Ishikawa (cell line): ENCODE measurements at regions not wholly inside any gene's neighbourhood (a gene's known extent, or its start where the extent isn't known, plus 50 kb on each side); places are given as distances from the start of the nearest gene placed in this dataset.

Source experiments
- CEBPB ChIP-seq: IDR thresholded peaks from 2 replicates; pipeline ENCODE4 v1.6.1; 2012
- CREB1 ChIP-seq: IDR thresholded peaks from 2 replicates; pipeline ENCODE4 v1.6.1; 2012; ENCODE audit warnings: low read depth
- EGR1 ChIP-seq: IDR thresholded peaks from 2 replicates; pipeline ENCODE4 v1.6.1; 2012
- EP300 ChIP-seq: IDR thresholded peaks from 2 replicates; pipeline ENCODE4 v1.6.1; 2012; ENCODE audit warnings: borderline replicate concordance
- FOXM1 ChIP-seq: IDR thresholded peaks from 2 replicates; pipeline ENCODE4 v1.6.1; 2012; ENCODE audit warnings: low read depth, borderline replicate concordance
- MAX ChIP-seq: IDR thresholded peaks from 2 replicates; pipeline ENCODE4 v1.6.1; 2012
- RAD21 ChIP-seq: IDR thresholded peaks from 2 replicates; pipeline ENCODE4 v1.6.1; 2012; ENCODE audit warnings: low read depth
- TAF1 ChIP-seq: IDR thresholded peaks from 2 replicates; pipeline ENCODE4 v1.6.1; 2012; ENCODE audit warnings: low read depth, mild to moderate bottlenecking
- TCF12 ChIP-seq: IDR thresholded peaks from 2 replicates; pipeline ENCODE4 v1.6.1; 2012; ENCODE audit warnings: low read depth
- TEAD4 ChIP-seq: IDR thresholded peaks from 2 replicates; pipeline ENCODE4 v1.6.1; 2012
- YY1 ChIP-seq: IDR thresholded peaks from 2 replicates; pipeline ENCODE4 v1.6.1; 2012; ENCODE audit warnings: low read depth
- ZBTB7A ChIP-seq: IDR thresholded peaks from 2 replicates; pipeline ENCODE4 v1.6.1; 2012; ENCODE audit warnings: low read depth
- TF ChIP-seq, protein P1 (sequence below): IDR thresholded peaks from 2 replicates; pipeline ENCODE4 v1.6.1; 2012; ENCODE audit warnings: low read depth, mild to moderate bottlenecking

DNA sequence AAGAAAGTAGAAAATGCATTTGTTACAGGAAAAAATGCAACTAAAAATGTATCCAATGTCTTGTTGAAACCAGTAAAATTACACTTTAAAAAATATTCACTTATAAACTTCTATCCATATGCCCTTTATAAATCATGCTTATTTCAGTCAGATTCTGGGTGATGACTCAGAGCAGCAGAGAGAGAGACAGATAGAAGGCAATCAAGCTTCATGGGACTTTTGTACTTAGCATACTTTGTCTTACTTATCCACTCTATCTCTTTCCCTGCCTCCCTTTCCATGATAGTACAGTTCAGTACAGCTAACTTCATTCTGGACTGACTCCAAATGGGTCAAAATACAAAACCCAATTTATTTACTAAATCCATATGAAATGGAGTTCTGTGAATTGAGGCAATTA is 1438.2 kb downstream of the ZPLD1 start:
- TF ChIP-seq TEAD4 (no peak), CEBPB (no peak), RAD21 (no peak), EP300 (no peak), MAX (no peak), TAF1 (no peak), YY1 (no peak), CREB1 (no peak), EGR1 (no peak), FOXM1 (no peak), TCF12 (no peak), ZBTB7A (no peak)
- TF ChIP-seq, protein P1, sequence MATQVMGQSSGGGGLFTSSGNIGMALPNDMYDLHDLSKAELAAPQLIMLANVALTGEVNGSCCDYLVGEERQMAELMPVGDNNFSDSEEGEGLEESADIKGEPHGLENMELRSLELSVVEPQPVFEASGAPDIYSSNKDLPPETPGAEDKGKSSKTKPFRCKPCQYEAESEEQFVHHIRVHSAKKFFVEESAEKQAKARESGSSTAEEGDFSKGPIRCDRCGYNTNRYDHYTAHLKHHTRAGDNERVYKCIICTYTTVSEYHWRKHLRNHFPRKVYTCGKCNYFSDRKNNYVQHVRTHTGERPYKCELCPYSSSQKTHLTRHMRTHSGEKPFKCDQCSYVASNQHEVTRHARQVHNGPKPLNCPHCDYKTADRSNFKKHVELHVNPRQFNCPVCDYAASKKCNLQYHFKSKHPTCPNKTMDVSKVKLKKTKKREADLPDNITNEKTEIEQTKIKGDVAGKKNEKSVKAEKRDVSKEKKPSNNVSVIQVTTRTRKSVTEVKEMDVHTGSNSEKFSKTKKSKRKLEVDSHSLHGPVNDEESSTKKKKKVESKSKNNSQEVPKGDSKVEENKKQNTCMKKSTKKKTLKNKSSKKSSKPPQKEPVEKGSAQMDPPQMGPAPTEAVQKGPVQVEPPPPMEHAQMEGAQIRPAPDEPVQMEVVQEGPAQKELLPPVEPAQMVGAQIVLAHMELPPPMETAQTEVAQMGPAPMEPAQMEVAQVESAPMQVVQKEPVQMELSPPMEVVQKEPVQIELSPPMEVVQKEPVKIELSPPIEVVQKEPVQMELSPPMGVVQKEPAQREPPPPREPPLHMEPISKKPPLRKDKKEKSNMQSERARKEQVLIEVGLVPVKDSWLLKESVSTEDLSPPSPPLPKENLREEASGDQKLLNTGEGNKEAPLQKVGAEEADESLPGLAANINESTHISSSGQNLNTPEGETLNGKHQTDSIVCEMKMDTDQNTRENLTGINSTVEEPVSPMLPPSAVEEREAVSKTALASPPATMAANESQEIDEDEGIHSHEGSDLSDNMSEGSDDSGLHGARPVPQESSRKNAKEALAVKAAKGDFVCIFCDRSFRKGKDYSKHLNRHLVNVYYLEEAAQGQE, result no peak
